K562 (cell line): ENCODE measurements at regions not wholly inside any gene's neighbourhood (a gene's known extent, or its start where the extent isn't known, plus 50 kb on each side); places are given as distances from the start of the nearest gene placed in this dataset.

ENCODE experiments used
- CTCF ChIP-seq, 3 experiments: IDR thresholded peaks in 2 of 3; conservative IDR thresholded peaks in 1 of 3; 2 replicates each; pipeline ENCODE4 v1.5.1; 2011 to 2012; ENCODE audit warnings: low read length in 3 of 3, mild to moderate bottlenecking in 3 of 3, control low read depth in 2 of 3, improper control_type of control experiment in 1 of 3, inconsistent platforms in 1 of 3, low read depth in 1 of 3, mixed read lengths in 1 of 3, moderate library complexity in 1 of 3; ENCODE audit not compliant: insufficient read depth in 2 of 3
- EWSR1 ChIP-seq: fragments of 450-650 bp; IDR thresholded peaks from 2 replicates; pipeline ENCODE4 v1.6.1; 2018; ENCODE audit warnings: borderline replicate concordance, mild to moderate bottlenecking, low read depth, moderate library complexity; ENCODE audit not compliant: partially characterized antibody
- EZH2 ChIP-seq: IDR thresholded peaks from 2 replicates; pipeline ENCODE4 v1.6.1; 2012; ENCODE audit warnings: low read depth, mild to moderate bottlenecking, inconsistent platforms, low read length, borderline replicate concordance
- MAFF ChIP-seq: IDR thresholded peaks from 2 replicates; pipeline ENCODE4 v1.6.1; 2012; ENCODE audit warnings: low read length, improper control_type of control experiment
- MCM3 ChIP-seq: fragments of 450-650 bp; IDR thresholded peaks from 2 replicates; pipeline ENCODE4 v1.6.1; 2016
- NCOA1 ChIP-seq: fragments of 450-650 bp; IDR thresholded peaks from 2 replicates; pipeline ENCODE4 v1.6.1; 2016; ENCODE audit warnings: low read depth
- NFYB ChIP-seq: IDR thresholded peaks from 2 replicates; pipeline ENCODE4 v1.6.1; 2011; ENCODE audit warnings: mild to moderate bottlenecking, moderate library complexity; ENCODE audit not compliant: insufficient read length; ENCODE audit errors: extremely low read depth
- NONO ChIP-seq, 2 experiments: fragments of 200-400 bp in 1 of 2; fragments of 450-650 bp in 1 of 2; formaldehyde crosslinking in 1 of 2; IDR thresholded peaks; 2 replicates each; pipeline ENCODE4 v1.6.1; 2017; ENCODE audit warnings: low read depth in 2 of 2, mild to moderate bottlenecking in 2 of 2, moderate library complexity in 2 of 2, low read length in 1 of 2
- PHB2 ChIP-seq: fragments of 450-650 bp; IDR thresholded peaks from 2 replicates; pipeline ENCODE4 v1.6.1; 2017; ENCODE audit warnings: low read depth
- ZKSCAN8 ChIP-seq: fragments of 200-800 bp; sonication (Bioruptor generic); IDR thresholded peaks from 2 replicates; pipeline ENCODE4 v1.6.1; 2016; ENCODE audit warnings: missing genetic modification characterization, missing compliant biosample characterization
- ZNF239 ChIP-seq: fragments of 250-450 bp; sonication (Bioruptor Pico); IDR thresholded peaks from 2 replicates; pipeline ENCODE4 v1.4.0; 2020; ENCODE audit warnings: mild to moderate bottlenecking
- ZNF76 ChIP-seq: fragments of 250-450 bp; sonication (Bioruptor Pico); IDR thresholded peaks from 2 replicates; pipeline ENCODE4 v1.4.0; 2020; ENCODE audit warnings: mild to moderate bottlenecking, moderate library complexity, borderline replicate concordance

- TF ChIP-seq MAFF: no peak
- no peak for TF ChIP-seq EZH2
- TF ChIP-seq NFYB: no peak
- TF ChIP-seq MCM3: no peak
- no peak for TF ChIP-seq ZKSCAN8
- no peak for TF ChIP-seq NCOA1
- TF ChIP-seq PHB2: no peak
- TF ChIP-seq NONO (IDR thresholded peaks at IDR 0.05; ENCODE audit: low read depth in 2 of 2, low read length in 1 of 2): no peak
- TF ChIP-seq EWSR1: no peak
- TF ChIP-seq ZNF76 (CRISPR knock-in tag): no peak
- TF ChIP-seq ZNF239 (CRISPR knock-in tag): no peak
- TF ChIP-seq CTCF (IDR thresholded peaks at IDR 0.05 in 2 of 3, conservative IDR thresholded peaks at IDR 0.05 in 1 of 3; ENCODE audit: insufficient read depth in 2 of 3, low read depth in 1 of 3, low read length in 3 of 3): no peak
Observed at GRCh38 chr21:29248124-29248523, 50.6 kb upstream of the BACH1 start.
